ENCODE measurements at regions not wholly inside any gene's neighbourhood (a gene's known extent, or its start where the extent isn't known, plus 50 kb on each side); places are given as distances from the start of the nearest gene placed in this dataset.

GRCh38 chr2:167310442-167310841, 422.2 kb downstream of the XIRP2 start:
- no peak for ATAC-seq

More at GRCh38 chr2:167310442-167310841, 422.2 kb downstream of the XIRP2 start:
- Histone ChIP-seq H3K9me3 (no peaks in the 10 kb centered on the region), H3K27me3 (no peaks in the 10 kb centered on the region), H3K4me1 (no peaks in the 10 kb centered on the region), H3K36me3 (no peaks in the 10 kb centered on the region), H3K27ac (no peak overlapping the region), H3K4me3 (no peak overlapping the region)
- WGBS, 2 donors (ENCODE audit: low coverage in 1 of 2): 42 to 89% methylated on average over 1 of the region's 1 CpG
- TF ChIP-seq EP300 (IDR thresholded peaks at IDR 0.05) (no peak), POLR2AphosphoS5 (IDR thresholded peaks at IDR 0.05) (no peak), POLR2A (IDR thresholded peaks at IDR 0.05) (no peak)
- TF ChIP-seq, protein P1, sequence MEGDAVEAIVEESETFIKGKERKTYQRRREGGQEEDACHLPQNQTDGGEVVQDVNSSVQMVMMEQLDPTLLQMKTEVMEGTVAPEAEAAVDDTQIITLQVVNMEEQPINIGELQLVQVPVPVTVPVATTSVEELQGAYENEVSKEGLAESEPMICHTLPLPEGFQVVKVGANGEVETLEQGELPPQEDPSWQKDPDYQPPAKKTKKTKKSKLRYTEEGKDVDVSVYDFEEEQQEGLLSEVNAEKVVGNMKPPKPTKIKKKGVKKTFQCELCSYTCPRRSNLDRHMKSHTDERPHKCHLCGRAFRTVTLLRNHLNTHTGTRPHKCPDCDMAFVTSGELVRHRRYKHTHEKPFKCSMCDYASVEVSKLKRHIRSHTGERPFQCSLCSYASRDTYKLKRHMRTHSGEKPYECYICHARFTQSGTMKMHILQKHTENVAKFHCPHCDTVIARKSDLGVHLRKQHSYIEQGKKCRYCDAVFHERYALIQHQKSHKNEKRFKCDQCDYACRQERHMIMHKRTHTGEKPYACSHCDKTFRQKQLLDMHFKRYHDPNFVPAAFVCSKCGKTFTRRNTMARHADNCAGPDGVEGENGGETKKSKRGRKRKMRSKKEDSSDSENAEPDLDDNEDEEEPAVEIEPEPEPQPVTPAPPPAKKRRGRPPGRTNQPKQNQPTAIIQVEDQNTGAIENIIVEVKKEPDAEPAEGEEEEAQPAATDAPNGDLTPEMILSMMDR (IDR thresholded peaks at IDR 0.05): no peak

Small RNA genes in the stretch of these regions (small RNA-seq; reads per million reads assigned to genes)
- 0 reads per million in 4 donors for gene RNU7-148P
